GM10266 (cell line): ENCODE measurements at regions not wholly inside any gene's neighbourhood (a gene's known extent, or its start where the extent isn't known, plus 50 kb on each side); places are given as distances from the start of the nearest gene placed in this dataset.

ENCODE experiments used
- DNase-seq: peaks from one replicate; pipeline ENCODE4 v3.0.0; 2012; ENCODE audit errors: extremely low spot score
- CTCF ChIP-seq: IDR thresholded peaks from 2 replicates; pipeline ENCODE4 v1.5.1; 2012; ENCODE audit warnings: mild to moderate bottlenecking, low read depth; ENCODE audit not compliant: control insufficient read depth, insufficient read depth; ENCODE audit errors: missing control alignments

- no peak for TF ChIP-seq CTCF
- DNase-seq = no peak
Measured at GRCh38 chr3:74328435-74328834, 286.0 kb downstream of the CNTN3 start.

DNA sequence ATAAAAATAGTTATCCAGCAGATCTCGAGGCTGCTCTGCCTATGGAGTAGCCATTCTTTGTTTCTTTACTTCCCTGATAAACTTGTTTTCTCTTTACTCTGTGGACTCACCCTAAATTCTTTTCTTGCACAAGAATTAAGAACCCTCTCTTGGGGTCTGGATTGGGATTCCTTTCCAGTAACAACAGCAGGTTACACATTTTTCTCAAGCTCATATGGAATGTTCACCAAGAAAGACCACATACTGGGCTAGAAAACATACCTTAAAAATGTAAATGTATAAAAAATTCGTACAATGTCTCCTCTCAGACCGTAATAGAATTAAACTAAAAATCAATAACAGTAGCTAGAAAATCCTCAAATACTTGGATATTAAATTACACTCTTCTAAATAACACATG is 299.2 kb downstream of the CNTN3 start:
- DNase-seq = no peak
- no peak for TF ChIP-seq CTCF

GRCh38 chr3:74314696-74315095 is 299.8 kb downstream of the CNTN3 start:
- no peak for DNase-seq
- TF ChIP-seq CTCF = no peak

DNA sequence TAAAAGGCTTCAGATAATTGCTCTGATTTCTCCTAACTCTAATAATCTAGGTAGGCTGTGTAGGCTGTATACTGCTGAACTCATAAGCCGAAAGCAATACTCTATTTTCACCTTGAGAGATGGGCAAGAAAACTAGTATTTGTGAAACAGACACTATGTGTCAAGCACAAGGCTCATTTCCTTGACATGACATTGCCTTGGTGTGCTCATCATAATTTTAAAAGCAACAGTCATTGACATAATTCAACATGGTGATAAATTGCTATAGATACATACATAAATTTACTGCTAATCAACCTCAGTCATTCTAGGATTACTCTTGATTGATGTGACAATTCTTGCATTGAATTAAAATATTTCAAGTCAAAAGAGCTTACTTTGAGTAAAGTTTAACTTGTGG is 304.7 kb downstream of the CNTN3 start:
- no peak for TF ChIP-seq CTCF

DNA sequence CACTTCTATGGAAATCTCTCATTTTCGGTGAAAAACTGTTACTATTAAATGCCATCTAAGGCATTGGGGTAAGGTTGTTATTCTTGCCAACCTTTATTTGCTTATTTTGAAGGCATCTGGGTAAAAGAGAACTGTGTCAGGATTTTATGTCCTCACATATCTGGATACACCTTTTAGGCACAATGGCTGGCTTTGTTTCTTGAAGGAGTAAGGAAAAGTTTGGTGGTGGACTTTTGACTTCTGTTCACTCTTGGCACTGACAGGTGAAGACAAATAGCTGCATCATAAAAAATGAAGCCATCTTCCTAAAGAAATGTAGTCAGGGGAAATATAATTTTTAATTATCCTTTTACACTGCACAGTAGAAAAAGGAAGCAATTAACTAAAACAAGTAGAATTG is 310.0 kb downstream of the CNTN3 start:
- no peak for DNase-seq
- TF ChIP-seq CTCF = no peak

More for the DNA sequence above, 304.7 kb downstream of the CNTN3 start:
- DNase-seq = no peak

DNA sequence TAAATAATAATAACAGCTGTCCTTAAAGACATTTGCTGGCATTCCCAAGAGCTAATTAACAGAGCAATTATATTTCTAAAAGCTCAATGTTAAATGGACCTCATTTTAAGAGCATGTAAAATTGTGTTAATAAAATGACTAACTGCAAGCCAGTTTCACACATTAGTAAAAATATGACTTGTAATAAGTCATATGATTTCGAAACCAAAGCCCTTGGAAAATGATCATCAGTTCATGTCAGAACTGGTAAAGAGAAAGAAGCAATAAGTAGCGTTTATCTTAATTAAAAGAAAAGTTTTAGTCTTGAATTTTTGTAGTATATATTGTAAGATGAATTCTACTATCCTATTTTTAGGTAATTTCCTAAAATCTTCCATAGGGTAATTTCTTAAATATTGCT is 310.7 kb downstream of the CNTN3 start:
- no peak for TF ChIP-seq CTCF
- DNase-seq = no peak

GRCh38 chr3:74302969-74303368 is 311.5 kb downstream of the CNTN3 start:
- no peak for TF ChIP-seq CTCF
- no peak for DNase-seq
